GM23338 (cell line): ENCODE measurements at regions not wholly inside any gene's neighbourhood (a gene's known extent, or its start where the extent isn't known, plus 50 kb on each side); places are given as distances from the start of the nearest gene placed in this dataset.

Experiments used
- ATAC-seq: fragments of 200-7000 bp; cut with Tn5 transposase; 3 replicates; pipeline ENCODE4 v1.9.1; 2020
- DNase-seq: peaks from one replicate; pipeline ENCODE4 v3.0.0-alpha.2; 2015; ENCODE audit warnings: low spot score
- H2AFZ ChIP-seq: fragments of 200-600 bp; sonication (generic); 2 replicates; pipeline ENCODE4 v1.8.0; 2016; ENCODE audit warnings: antibody characterized with exemption, mild to moderate bottlenecking, moderate library complexity
- H3F3A ChIP-seq: fragments of 200-600 bp; sonication (generic); replicated peaks from 2 replicates; pipeline ENCODE4 v1.8.0; 2017; ENCODE audit warnings: antibody characterized with exemption, mixed run types, low read depth
- H3K27ac ChIP-seq: fragments of 200-600 bp; sonication (generic); 2 replicates; pipeline ENCODE4 v1.6.1; 2016; ENCODE audit warnings: low read depth
- H3K27me3 ChIP-seq: fragments of 200-600 bp; sonication (generic); 2 replicates; pipeline ENCODE4 v1.8.0; 2016; ENCODE audit warnings: mild to moderate bottlenecking, mixed run types, moderate library complexity; ENCODE audit not compliant: insufficient read depth
- H3K36me3 ChIP-seq: fragments of 200-600 bp; sonication (generic); 2 replicates; pipeline ENCODE4 v1.8.0; 2016; ENCODE audit warnings: mild to moderate bottlenecking; ENCODE audit not compliant: insufficient read depth
- H3K4me1 ChIP-seq: fragments of 200-600 bp; sonication (generic); 2 replicates; pipeline ENCODE4 v1.8.0; 2016; ENCODE audit warnings: mild to moderate bottlenecking, moderate library complexity; ENCODE audit not compliant: insufficient read depth
- H3K4me2 ChIP-seq: fragments of 200-600 bp; sonication (generic); 2 replicates; pipeline ENCODE4 v1.7.1; 2017; ENCODE audit warnings: mixed run types
- H3K4me3 ChIP-seq: fragments of 200-600 bp; sonication (generic); 2 replicates; pipeline ENCODE4 v1.6.1; 2016; ENCODE audit warnings: mixed run types
- H3K79me2 ChIP-seq: fragments of 200-600 bp; sonication (generic); replicated peaks from 2 replicates; pipeline ENCODE4 v1.8.0; 2017; ENCODE audit warnings: mild to moderate bottlenecking; ENCODE audit not compliant: insufficient read depth
- H3K9me2 ChIP-seq: fragments of 200-600 bp; sonication (generic); 2 replicates; pipeline ENCODE4 v1.8.0; 2017; ENCODE audit not compliant: insufficient read depth
- H4K20me1 ChIP-seq: fragments of 200-600 bp; sonication (generic); replicated peaks from 2 replicates; pipeline ENCODE4 v1.8.0; 2017; ENCODE audit warnings: mild to moderate bottlenecking; ENCODE audit not compliant: insufficient read depth
- H3K27ac Mint-ChIP-seq: 2 replicates; pipeline ENCODE4 v1.8.0; 2020; ENCODE audit warnings: inconsistent platforms, mild to moderate bottlenecking, moderate library complexity, mixed read lengths
- H3K27me3 Mint-ChIP-seq: 3 replicates; pipeline ENCODE4 v1.8.0; 2022; ENCODE audit warnings: low read depth, mild to moderate bottlenecking, moderate library complexity, mixed read lengths, inconsistent platforms; ENCODE audit not compliant: insufficient read depth, poor library complexity
- H3K36me3 Mint-ChIP-seq: 3 replicates; pipeline ENCODE4 v1.8.0; 2021; ENCODE audit warnings: low read depth, mild to moderate bottlenecking, inconsistent platforms, moderate library complexity, mixed read lengths
- H3K4me1 Mint-ChIP-seq: 3 replicates; pipeline ENCODE4 v1.8.0; 2020; ENCODE audit warnings: mild to moderate bottlenecking, inconsistent platforms, mixed read lengths
- H3K4me3 Mint-ChIP-seq: 3 replicates; pipeline ENCODE4 v1.8.0; 2021; ENCODE audit warnings: moderate library complexity, mild to moderate bottlenecking, inconsistent platforms, mixed read lengths
- H3K9me3 Mint-ChIP-seq: 3 replicates; pipeline ENCODE4 v1.8.0; 2020; ENCODE audit warnings: moderate library complexity, mild to moderate bottlenecking, inconsistent platforms, mixed read lengths
- EZH2 ChIP-seq: fragments of 200-600 bp; sonication (generic); IDR thresholded peaks from one replicate; pipeline ENCODE4 v1.8.0; 2017; ENCODE audit warnings: antibody characterized with exemption, mild to moderate bottlenecking, low read depth; ENCODE audit not compliant: unreplicated experiment
- EZH2phosphoT487 ChIP-seq: fragments of 200-600 bp; sonication (generic); IDR thresholded peaks from one replicate; pipeline ENCODE4 v1.8.1; 2018; ENCODE audit warnings: antibody characterized with exemption; ENCODE audit not compliant: unreplicated experiment
- JUNB ChIP-seq: IDR thresholded peaks from one replicate; pipeline ENCODE4 v1.6.1; 2016; ENCODE audit warnings: antibody characterized with exemption; ENCODE audit not compliant: unreplicated experiment
- NANOG ChIP-seq: IDR thresholded peaks from 2 replicates; pipeline ENCODE4 v1.6.1; 2016; ENCODE audit warnings: antibody characterized with exemption, borderline replicate concordance
- TF ChIP-seq, protein P1 (sequence below): fragments of 250-450 bp; sonication (Bioruptor Pico); IDR thresholded peaks from 2 replicates; pipeline ENCODE4 v1.5.0; 2020; ENCODE audit warnings: mild to moderate bottlenecking, moderate library complexity
- TF ChIP-seq, protein P2 (sequence below): IDR thresholded peaks from 2 replicates; pipeline ENCODE4 v1.6.1; 2016; ENCODE audit warnings: antibody characterized with exemption
- TF ChIP-seq, protein P3 (sequence below), 2 experiments: fragments of 200-600 bp in 1 of 2; sonication (generic) in 1 of 2; conservative IDR thresholded peaks; 2 replicates each; pipeline versions ENCODE4 v1.5.1 to v1.6.1; 2016 to 2017; ENCODE audit warnings: antibody characterized with exemption in 2 of 2, low read depth in 2 of 2, mild to moderate bottlenecking in 2 of 2, moderate library complexity in 1 of 2

DNA sequence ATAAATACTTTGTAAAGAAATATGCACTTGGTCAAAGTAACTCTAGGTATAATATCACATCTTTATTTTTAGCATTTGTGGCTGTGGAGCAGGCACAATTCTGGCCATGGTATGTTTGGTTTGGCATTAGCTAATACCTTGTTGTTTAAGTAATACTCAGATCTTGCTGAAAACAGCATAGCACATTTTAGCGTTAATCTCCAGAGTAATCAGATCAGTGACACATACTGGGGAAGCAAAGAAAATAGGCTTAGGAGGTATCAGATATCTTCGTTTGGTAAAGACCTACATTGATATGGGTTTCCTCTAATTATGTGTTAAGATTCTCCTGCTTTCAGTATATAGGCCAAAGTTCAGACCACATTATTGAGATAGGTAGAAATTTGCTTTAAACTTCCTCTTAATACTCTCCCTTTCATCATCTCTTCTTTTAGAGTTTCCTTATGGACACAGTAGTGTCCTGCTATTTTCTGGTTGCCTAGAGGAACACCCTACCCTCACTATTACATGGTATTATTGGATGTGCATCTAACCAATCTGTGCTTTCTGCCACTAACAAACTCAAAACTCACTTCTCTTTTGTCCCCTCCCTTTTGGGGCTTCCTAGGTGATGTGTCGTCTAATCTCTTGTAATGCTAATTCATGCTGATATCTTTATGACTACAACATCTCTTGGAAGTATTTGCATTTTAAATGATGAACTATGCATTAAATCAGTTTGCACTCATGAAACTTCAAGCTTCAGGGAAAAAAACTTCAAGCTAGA, 437.3 kb upstream of the ADAMTSL1 start:
- Mint-ChIP-seq H3K4me1 (peaks cover 24% of the 10 kb centered on the region), H3K4me3 (peak overlapping the region; percentile 3; the same call in 1 of the 3 replicates), H3K9me3 (no peaks in the 10 kb centered on the region), H3K36me3 (no peaks in the 10 kb centered on the region), H3K27me3 (no peaks in the 10 kb centered on the region), H3K27ac (no peak overlapping the region; the same call in 1 of the 2 replicates)
- H3K36me3 ChIP-seq: no peaks in the 10 kb centered on the region
- peak; percentile 17 for DNase-seq
- H3K4me2 ChIP-seq: peak overlapping the region; percentile 57
- peak; percentile 35; the same call in 1 of the 2 replicates for TF ChIP-seq NANOG
- TF ChIP-seq, protein P1, sequence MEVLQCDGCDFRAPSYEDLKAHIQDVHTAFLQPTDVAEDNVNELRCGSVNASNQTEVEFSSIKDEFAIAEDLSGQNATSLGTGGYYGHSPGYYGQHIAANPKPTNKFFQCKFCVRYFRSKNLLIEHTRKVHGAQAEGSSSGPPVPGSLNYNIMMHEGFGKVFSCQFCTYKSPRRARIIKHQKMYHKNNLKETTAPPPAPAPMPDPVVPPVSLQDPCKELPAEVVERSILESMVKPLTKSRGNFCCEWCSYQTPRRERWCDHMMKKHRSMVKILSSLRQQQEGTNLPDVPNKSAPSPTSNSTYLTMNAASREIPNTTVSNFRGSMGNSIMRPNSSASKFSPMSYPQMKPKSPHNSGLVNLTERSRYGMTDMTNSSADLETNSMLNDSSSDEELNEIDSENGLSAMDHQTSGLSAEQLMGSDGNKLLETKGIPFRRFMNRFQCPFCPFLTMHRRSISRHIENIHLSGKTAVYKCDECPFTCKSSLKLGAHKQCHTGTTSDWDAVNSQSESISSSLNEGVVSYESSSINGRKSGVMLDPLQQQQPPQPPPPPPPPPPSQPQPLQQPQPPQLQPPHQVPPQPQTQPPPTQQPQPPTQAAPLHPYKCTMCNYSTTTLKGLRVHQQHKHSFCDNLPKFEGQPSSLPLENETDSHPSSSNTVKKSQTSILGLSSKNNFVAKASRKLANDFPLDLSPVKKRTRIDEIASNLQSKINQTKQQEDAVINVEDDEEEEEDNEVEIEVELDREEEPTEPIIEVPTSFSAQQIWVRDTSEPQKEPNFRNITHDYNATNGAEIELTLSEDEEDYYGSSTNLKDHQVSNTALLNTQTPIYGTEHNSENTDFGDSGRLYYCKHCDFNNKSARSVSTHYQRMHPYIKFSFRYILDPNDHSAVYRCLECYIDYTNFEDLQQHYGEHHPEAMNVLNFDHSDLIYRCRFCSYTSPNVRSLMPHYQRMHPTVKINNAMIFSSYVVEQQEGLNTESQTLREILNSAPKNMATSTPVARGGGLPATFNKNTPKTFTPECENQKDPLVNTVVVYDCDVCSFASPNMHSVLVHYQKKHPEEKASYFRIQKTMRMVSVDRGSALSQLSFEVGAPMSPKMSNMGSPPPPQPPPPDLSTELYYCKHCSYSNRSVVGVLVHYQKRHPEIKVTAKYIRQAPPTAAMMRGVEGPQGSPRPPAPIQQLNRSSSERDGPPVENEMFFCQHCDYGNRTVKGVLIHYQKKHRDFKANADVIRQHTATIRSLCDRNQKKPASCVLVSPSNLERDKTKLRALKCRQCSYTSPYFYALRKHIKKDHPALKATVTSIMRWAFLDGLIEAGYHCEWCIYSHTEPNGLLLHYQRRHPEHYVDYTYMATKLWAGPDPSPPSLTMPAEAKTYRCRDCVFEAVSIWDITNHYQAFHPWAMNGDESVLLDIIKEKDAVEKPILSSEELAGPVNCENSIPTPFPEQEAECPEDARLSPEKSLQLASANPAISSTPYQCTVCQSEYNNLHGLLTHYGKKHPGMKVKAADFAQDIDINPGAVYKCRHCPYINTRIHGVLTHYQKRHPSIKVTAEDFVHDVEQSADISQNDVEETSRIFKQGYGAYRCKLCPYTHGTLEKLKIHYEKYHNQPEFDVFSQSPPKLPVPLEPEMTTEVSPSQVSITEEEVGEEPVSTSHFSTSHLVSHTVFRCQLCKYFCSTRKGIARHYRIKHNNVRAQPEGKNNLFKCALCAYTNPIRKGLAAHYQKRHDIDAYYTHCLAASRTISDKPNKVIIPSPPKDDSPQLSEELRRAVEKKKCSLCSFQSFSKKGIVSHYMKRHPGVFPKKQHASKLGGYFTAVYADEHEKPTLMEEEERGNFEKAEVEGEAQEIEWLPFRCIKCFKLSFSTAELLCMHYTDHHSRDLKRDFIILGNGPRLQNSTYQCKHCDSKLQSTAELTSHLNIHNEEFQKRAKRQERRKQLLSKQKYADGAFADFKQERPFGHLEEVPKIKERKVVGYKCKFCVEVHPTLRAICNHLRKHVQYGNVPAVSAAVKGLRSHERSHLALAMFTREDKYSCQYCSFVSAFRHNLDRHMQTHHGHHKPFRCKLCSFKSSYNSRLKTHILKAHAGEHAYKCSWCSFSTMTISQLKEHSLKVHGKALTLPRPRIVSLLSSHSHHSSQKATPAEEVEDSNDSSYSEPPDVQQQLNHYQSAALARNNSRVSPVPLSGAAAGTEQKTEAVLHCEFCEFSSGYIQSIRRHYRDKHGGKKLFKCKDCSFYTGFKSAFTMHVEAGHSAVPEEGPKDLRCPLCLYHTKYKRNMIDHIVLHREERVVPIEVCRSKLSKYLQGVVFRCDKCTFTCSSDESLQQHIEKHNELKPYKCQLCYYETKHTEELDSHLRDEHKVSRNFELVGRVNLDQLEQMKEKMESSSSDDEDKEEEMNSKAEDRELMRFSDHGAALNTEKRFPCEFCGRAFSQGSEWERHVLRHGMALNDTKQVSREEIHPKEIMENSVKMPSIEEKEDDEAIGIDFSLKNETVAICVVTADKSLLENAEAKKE (CRISPR knock-in tag): no peak
- no peak for TF ChIP-seq EZH2
- TF ChIP-seq, protein P2, sequence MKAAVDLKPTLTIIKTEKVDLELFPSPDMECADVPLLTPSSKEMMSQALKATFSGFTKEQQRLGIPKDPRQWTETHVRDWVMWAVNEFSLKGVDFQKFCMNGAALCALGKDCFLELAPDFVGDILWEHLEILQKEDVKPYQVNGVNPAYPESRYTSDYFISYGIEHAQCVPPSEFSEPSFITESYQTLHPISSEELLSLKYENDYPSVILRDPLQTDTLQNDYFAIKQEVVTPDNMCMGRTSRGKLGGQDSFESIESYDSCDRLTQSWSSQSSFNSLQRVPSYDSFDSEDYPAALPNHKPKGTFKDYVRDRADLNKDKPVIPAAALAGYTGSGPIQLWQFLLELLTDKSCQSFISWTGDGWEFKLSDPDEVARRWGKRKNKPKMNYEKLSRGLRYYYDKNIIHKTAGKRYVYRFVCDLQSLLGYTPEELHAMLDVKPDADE: no peak
- TF ChIP-seq JUNB: no peak
- no peak for TF ChIP-seq EZH2phosphoT487
- TF ChIP-seq, protein P3, sequence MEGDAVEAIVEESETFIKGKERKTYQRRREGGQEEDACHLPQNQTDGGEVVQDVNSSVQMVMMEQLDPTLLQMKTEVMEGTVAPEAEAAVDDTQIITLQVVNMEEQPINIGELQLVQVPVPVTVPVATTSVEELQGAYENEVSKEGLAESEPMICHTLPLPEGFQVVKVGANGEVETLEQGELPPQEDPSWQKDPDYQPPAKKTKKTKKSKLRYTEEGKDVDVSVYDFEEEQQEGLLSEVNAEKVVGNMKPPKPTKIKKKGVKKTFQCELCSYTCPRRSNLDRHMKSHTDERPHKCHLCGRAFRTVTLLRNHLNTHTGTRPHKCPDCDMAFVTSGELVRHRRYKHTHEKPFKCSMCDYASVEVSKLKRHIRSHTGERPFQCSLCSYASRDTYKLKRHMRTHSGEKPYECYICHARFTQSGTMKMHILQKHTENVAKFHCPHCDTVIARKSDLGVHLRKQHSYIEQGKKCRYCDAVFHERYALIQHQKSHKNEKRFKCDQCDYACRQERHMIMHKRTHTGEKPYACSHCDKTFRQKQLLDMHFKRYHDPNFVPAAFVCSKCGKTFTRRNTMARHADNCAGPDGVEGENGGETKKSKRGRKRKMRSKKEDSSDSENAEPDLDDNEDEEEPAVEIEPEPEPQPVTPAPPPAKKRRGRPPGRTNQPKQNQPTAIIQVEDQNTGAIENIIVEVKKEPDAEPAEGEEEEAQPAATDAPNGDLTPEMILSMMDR (conservative IDR thresholded peaks at IDR 0.05; ENCODE audit: low read depth in 2 of 2): no peak
- H3K9me2 ChIP-seq: peaks cover 6% of the 10 kb centered on the region; the same call in 1 of the 2 replicates
- H3K79me2 ChIP-seq: no peaks in the 10 kb centered on the region
- no peak overlapping the region; the same call in 1 of the 2 replicates for H2AFZ ChIP-seq
- H4K20me1 ChIP-seq: no peaks in the 10 kb centered on the region
- H3F3A ChIP-seq: no peaks in the 10 kb centered on the region
- H3K27me3 ChIP-seq: no peaks in the 10 kb centered on the region
- H3K27ac ChIP-seq: no peak overlapping the region
- H3K4me1 ChIP-seq: peaks cover 19% of the 10 kb centered on the region
- ATAC-seq: peak; percentile 41; the same call in 1 of the 3 replicates
- H3K4me3 ChIP-seq: peak overlapping the region; percentile 1; the same call in 1 of the 2 replicates
